ENCODE measurements at regions not wholly inside any gene's neighbourhood (a gene's known extent, or its start where the extent isn't known, plus 50 kb on each side); places are given as distances from the start of the nearest gene placed in this dataset.

DNA sequence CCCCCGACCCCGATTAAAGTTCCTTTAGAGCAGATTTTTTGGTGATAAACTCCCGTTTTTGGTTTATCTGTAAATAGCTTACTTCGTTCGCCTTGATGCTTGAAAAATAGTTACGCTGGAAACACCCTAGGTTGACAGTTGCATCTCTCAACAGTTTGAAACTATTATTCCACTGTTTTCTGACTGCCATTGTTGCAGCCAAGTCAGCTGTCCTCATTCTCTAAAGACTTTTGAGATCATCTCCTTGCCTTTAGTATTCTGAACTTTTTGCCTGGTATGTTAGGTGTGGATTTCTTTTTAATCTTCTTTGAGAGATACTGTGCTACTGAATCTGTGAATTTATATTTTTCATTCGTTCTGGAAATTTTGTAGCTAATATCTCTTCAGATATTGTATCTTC is 122.7 kb upstream of the NSMCE3 start:
- H4K20me1 ChIP-seq (replicated peaks; ENCODE audit: control insufficient read depth, extremely low read depth, insufficient read depth, low read length), result no peaks in the 10 kb centered on the region
- H3K79me2 ChIP-seq (ENCODE audit: control insufficient read depth, insufficient read depth, low read length), result no peaks in the 10 kb centered on the region
- no peaks in the 10 kb centered on the region for H3K9me3 ChIP-seq (replicated peaks; ENCODE audit: control insufficient read depth, insufficient read depth, low read length)
- dilution Hi-C loops (cut with MboI; ENCODE audit: extremely low pct_ligation_motif_present, low sequenced_read_pairs), result no loop called here
- FAIRE-seq (no peak), DNase-seq (ENCODE audit: low read depth, low spot score) (no peak)
- H3K4me2 ChIP-seq (ENCODE audit: insufficient read depth, low read length), result no peak overlapping the region
- H3K4me1 ChIP-seq (ENCODE audit: control insufficient read depth, extremely low read depth, insufficient read depth, low read length), result no peaks in the 10 kb centered on the region
- no peaks in the 10 kb centered on the region for H3K9me1 ChIP-seq (replicated peaks; ENCODE audit: control insufficient read depth, extremely low read depth, insufficient read depth, low read length)
- H3K36me3 ChIP-seq (ENCODE audit: control insufficient read depth in 2 of 2, extremely low read depth in 1 of 2, insufficient read depth in 2 of 2, low read length in 2 of 2), result no peaks in the 10 kb centered on the region
- ChIA-PET CTCF (no interaction called here), POLR2A (no interaction called here)
- H2AFZ ChIP-seq (ENCODE audit: low read depth, low read length), result no peak overlapping the region
- no peak overlapping the region for H3K27ac ChIP-seq (ENCODE audit: insufficient read depth, low read depth, low read length)
- no peak overlapping the region for H3K4me3 ChIP-seq (replicated peaks in 1 of 3; ENCODE audit: insufficient read depth in 1 of 3, low read depth in 1 of 3, low read length in 3 of 3)
- H3K27me3 ChIP-seq (ENCODE audit: control insufficient read depth in 2 of 2, insufficient read depth in 2 of 2, low read length in 2 of 2), result no peaks in the 10 kb centered on the region
- intact Hi-C loops (cut with micrococcal nuclease), result no loop called here
- no peak overlapping the region for H3K9ac ChIP-seq (replicated peaks; ENCODE audit: extremely low read depth, insufficient read depth, low read length)
- TF ChIP-seq, protein P1, sequence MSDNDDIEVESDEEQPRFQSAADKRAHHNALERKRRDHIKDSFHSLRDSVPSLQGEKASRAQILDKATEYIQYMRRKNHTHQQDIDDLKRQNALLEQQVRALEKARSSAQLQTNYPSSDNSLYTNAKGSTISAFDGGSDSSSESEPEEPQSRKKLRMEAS (IDR thresholded peaks at IDR 0.05; ENCODE audit: insufficient read depth, insufficient read length), result no peak
- TF ChIP-seq MYC (IDR thresholded peaks at IDR 0.05; ENCODE audit: low read depth, low read length) (no peak), JUN (IDR thresholded peaks at IDR 0.05; ENCODE audit: borderline replicate concordance, insufficient read depth, insufficient read length, low read depth) (no peak), FOS (IDR thresholded peaks at IDR 0.05; ENCODE audit: borderline replicate concordance, insufficient read depth, low read length) (no peak)
- TF ChIP-seq, protein P2, sequence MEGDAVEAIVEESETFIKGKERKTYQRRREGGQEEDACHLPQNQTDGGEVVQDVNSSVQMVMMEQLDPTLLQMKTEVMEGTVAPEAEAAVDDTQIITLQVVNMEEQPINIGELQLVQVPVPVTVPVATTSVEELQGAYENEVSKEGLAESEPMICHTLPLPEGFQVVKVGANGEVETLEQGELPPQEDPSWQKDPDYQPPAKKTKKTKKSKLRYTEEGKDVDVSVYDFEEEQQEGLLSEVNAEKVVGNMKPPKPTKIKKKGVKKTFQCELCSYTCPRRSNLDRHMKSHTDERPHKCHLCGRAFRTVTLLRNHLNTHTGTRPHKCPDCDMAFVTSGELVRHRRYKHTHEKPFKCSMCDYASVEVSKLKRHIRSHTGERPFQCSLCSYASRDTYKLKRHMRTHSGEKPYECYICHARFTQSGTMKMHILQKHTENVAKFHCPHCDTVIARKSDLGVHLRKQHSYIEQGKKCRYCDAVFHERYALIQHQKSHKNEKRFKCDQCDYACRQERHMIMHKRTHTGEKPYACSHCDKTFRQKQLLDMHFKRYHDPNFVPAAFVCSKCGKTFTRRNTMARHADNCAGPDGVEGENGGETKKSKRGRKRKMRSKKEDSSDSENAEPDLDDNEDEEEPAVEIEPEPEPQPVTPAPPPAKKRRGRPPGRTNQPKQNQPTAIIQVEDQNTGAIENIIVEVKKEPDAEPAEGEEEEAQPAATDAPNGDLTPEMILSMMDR (IDR thresholded peaks at IDR 0.05; ENCODE audit: extremely low read depth in 1 of 2, insufficient read depth in 1 of 2, low read depth in 1 of 2, low read length in 2 of 2), result no peak
- BruUV-seq (replicated peaks), result no TSS peak

- FAIRE-seq (no peak), DNase-seq (ENCODE audit: low read depth, low spot score) (no peak)
- no peaks in the 10 kb centered on the region for H3K9me1 ChIP-seq (replicated peaks; ENCODE audit: control insufficient read depth, extremely low read depth, insufficient read depth, low read length)
- TF ChIP-seq JUN (IDR thresholded peaks at IDR 0.05; ENCODE audit: borderline replicate concordance, insufficient read depth, insufficient read length, low read depth), result no peak
- TF ChIP-seq EZH2 (IDR thresholded peaks at IDR 0.05; ENCODE audit: borderline replicate concordance, low read depth, low read length, severe bottlenecking), result no peak
- no peak for TF ChIP-seq MYC (IDR thresholded peaks at IDR 0.05; ENCODE audit: low read depth, low read length)
- no peak for TF ChIP-seq POLR2A (IDR thresholded peaks at IDR 0.05; ENCODE audit: low read depth, low read length)
- no peak for TF ChIP-seq FOS (IDR thresholded peaks at IDR 0.05; ENCODE audit: borderline replicate concordance, insufficient read depth, low read length)
- TF ChIP-seq POLR2AphosphoS5 (IDR thresholded peaks at IDR 0.05; ENCODE audit: insufficient read depth, low read depth, low read length), result no peak
- TF ChIP-seq GATA2 (IDR thresholded peaks at IDR 0.05; ENCODE audit: insufficient read depth, insufficient read length, low read depth, low read length), result no peak
- TF ChIP-seq, protein P1 (IDR thresholded peaks at IDR 0.05; ENCODE audit: insufficient read depth, insufficient read length), result no peak
- TF ChIP-seq, protein P2 (IDR thresholded peaks at IDR 0.05; ENCODE audit: extremely low read depth in 1 of 2, insufficient read depth in 1 of 2, low read depth in 1 of 2, low read length in 2 of 2), result no peak
- no peak overlapping the region for H3K4me2 ChIP-seq (ENCODE audit: insufficient read depth, low read length)
- H3K4me3 ChIP-seq (replicated peaks in 1 of 3; ENCODE audit: insufficient read depth in 1 of 3, low read depth in 1 of 3, low read length in 3 of 3), result no peak overlapping the region
- H3K9ac ChIP-seq (replicated peaks; ENCODE audit: extremely low read depth, insufficient read depth, low read length), result no peak overlapping the region
- ChIA-PET CTCF (no interaction called here), POLR2A (no interaction called here)
- no peaks in the 10 kb centered on the region for H3K36me3 ChIP-seq (ENCODE audit: control insufficient read depth in 2 of 2, extremely low read depth in 1 of 2, insufficient read depth in 2 of 2, low read length in 2 of 2)
- no peak overlapping the region for H2AFZ ChIP-seq (ENCODE audit: low read depth, low read length)
- H3K27me3 ChIP-seq (ENCODE audit: control insufficient read depth in 2 of 2, insufficient read depth in 2 of 2, low read length in 2 of 2), result no peaks in the 10 kb centered on the region
- dilution Hi-C loops (cut with MboI; ENCODE audit: extremely low pct_ligation_motif_present, low sequenced_read_pairs), result no loop called here
- intact Hi-C loops (cut with micrococcal nuclease), result no loop called here
- H3K79me2 ChIP-seq (ENCODE audit: control insufficient read depth, insufficient read depth, low read length), result no peaks in the 10 kb centered on the region
- H3K27ac ChIP-seq (ENCODE audit: insufficient read depth, low read depth, low read length), result no peak overlapping the region
- H3K4me1 ChIP-seq (ENCODE audit: control insufficient read depth, extremely low read depth, insufficient read depth, low read length), result no peaks in the 10 kb centered on the region
- no TSS peak for BruUV-seq (replicated peaks)
- no peaks in the 10 kb centered on the region for H3K9me3 ChIP-seq (replicated peaks; ENCODE audit: control insufficient read depth, insufficient read depth, low read length)
- H4K20me1 ChIP-seq (replicated peaks; ENCODE audit: control insufficient read depth, extremely low read depth, insufficient read depth, low read length), result no peaks in the 10 kb centered on the region
Measured at GRCh38 chr15:29390051-29390450, 120.4 kb upstream of the NSMCE3 start.
